Neural progenitor cell (in vitro differentiated cells): ENCODE measurements at regions not wholly inside any gene's neighbourhood (a gene's known extent, or its start where the extent isn't known, plus 50 kb on each side); places are given as distances from the start of the nearest gene placed in this dataset.

Experiments used
- DNase-seq: peaks from one replicate; pipeline ENCODE4 v3.0.0-alpha.2; 2016; ENCODE audit warnings: low spot score
- H2AFZ ChIP-seq: fragments of 200-600 bp; sonication (generic); replicated peaks from 2 replicates; pipeline ENCODE4 v1.6.1; 2016; ENCODE audit warnings: antibody characterized with exemption
- H3F3A ChIP-seq: fragments of 200-600 bp; sonication (generic); 2 replicates; pipeline ENCODE4 v1.6.1; 2016; ENCODE audit warnings: antibody characterized with exemption, low read depth
- H3K27ac ChIP-seq: fragments of 200-600 bp; sonication (generic); 2 replicates; pipeline ENCODE4 v1.5.1; 2016; ENCODE audit warnings: mild to moderate bottlenecking
- H3K27me3 ChIP-seq: fragments of 200-600 bp; sonication (generic); 2 replicates; pipeline ENCODE4 v1.6.1; 2016; ENCODE audit warnings: mild to moderate bottlenecking, moderate library complexity
- H3K36me3 ChIP-seq: fragments of 200-600 bp; sonication (generic); 2 replicates; pipeline ENCODE4 v1.5.1; 2016
- H3K4me1 ChIP-seq: fragments of 200-600 bp; sonication (generic); 2 replicates; pipeline ENCODE4 v1.6.1; 2016; ENCODE audit warnings: mixed run types
- H3K4me2 ChIP-seq: fragments of 200-600 bp; sonication (generic); 2 replicates; pipeline ENCODE4 v1.6.1; 2016
- H3K4me3 ChIP-seq: fragments of 200-600 bp; sonication (generic); 2 replicates; pipeline ENCODE4 v1.5.1; 2016
- H3K79me2 ChIP-seq: fragments of 200-600 bp; sonication (generic); 2 replicates; pipeline ENCODE4 v1.6.1; 2016; ENCODE audit warnings: low read depth
- H3K9ac ChIP-seq: fragments of 200-600 bp; sonication (generic); 2 replicates; pipeline ENCODE4 v1.6.1; 2016
- H3K9me3 ChIP-seq: fragments of 200-600 bp; sonication (generic); 2 replicates; pipeline ENCODE4 v1.5.1; 2016; ENCODE audit warnings: low read depth
- H4K20me1 ChIP-seq: fragments of 200-600 bp; sonication (generic); 2 replicates; pipeline ENCODE4 v1.6.1; 2016; ENCODE audit warnings: low read depth
- H3K27ac Mint-ChIP-seq: 3 replicates; pipeline ENCODE4 v1.8.0; 2021; ENCODE audit warnings: mixed read lengths
- H3K27me3 Mint-ChIP-seq: 2 replicates; pipeline ENCODE4 v1.8.0; 2022; ENCODE audit warnings: low read depth, mild to moderate bottlenecking, inconsistent platforms, moderate library complexity, mixed read lengths; ENCODE audit not compliant: insufficient read depth
- H3K36me3 Mint-ChIP-seq: 3 replicates; pipeline ENCODE4 v1.8.0; 2021; ENCODE audit warnings: mixed read lengths
- H3K4me1 Mint-ChIP-seq: 3 replicates; pipeline ENCODE4 v1.8.0; 2021; ENCODE audit warnings: mixed read lengths
- H3K4me3 Mint-ChIP-seq: 3 replicates; pipeline ENCODE4 v1.8.0; 2021; ENCODE audit warnings: mild to moderate bottlenecking, moderate library complexity, mixed read lengths
- H3K9me3 Mint-ChIP-seq: 3 replicates; pipeline ENCODE4 v1.8.0; 2020; ENCODE audit warnings: mixed read lengths
- CTCF ChIP-seq: fragments of 200-600 bp; sonication (generic); IDR thresholded peaks from 2 replicates; pipeline ENCODE4 v1.5.1; 2017; ENCODE audit warnings: antibody characterized with exemption, mild to moderate bottlenecking
- EZH2 ChIP-seq: fragments of 200-600 bp; sonication (generic); IDR thresholded peaks from 2 replicates; pipeline ENCODE4 v1.6.1; 2017; ENCODE audit warnings: antibody characterized with exemption, mild to moderate bottlenecking, moderate library complexity
- EZH2phosphoT487 ChIP-seq: fragments of 200-600 bp; sonication (generic); IDR thresholded peaks from 2 replicates; pipeline ENCODE4 v1.6.1; 2017; ENCODE audit warnings: antibody characterized with exemption

- Mint-ChIP-seq H3K9me3 (no peaks in the 10 kb centered on the region), H3K36me3 (no peaks in the 10 kb centered on the region), H3K4me1 (peaks cover 25% of the 10 kb centered on the region), H3K27ac (no peak overlapping the region), H3K27me3 (peaks cover 3% of the 10 kb centered on the region), H3K4me3 (no peak overlapping the region)
- Histone ChIP-seq H4K20me1 (no peaks in the 10 kb centered on the region), H3K4me2 (no peak overlapping the region), H3F3A (peaks cover 26% of the 10 kb centered on the region), H3K4me1 (peaks cover 31% of the 10 kb centered on the region), H3K4me3 (no peak overlapping the region), H3K79me2 (no peaks in the 10 kb centered on the region), H3K9me3 (no peaks in the 10 kb centered on the region), H3K27ac (no peak overlapping the region), H2AFZ (no peak overlapping the region), H3K9ac (no peak overlapping the region), H3K36me3 (no peaks in the 10 kb centered on the region), H3K27me3 (no peaks in the 10 kb centered on the region)
- DNase-seq = no peak
- TF ChIP-seq EZH2phosphoT487 (no peak), EZH2 (no peak), CTCF (no peak)
Measured at GRCh38 chr5:62134811-62135210, 171.2 kb upstream of the KIF2A start.

- H3K27ac Mint-ChIP-seq = no peak overlapping the region
- Histone ChIP-seq H3K27ac (peak overlapping the region; percentile 18), H2AFZ (no peak overlapping the region), H3F3A (peaks cover 26% of the 10 kb centered on the region), H4K20me1 (no peaks in the 10 kb centered on the region), H3K4me2 (no peak overlapping the region), H3K27me3 (no peaks in the 10 kb centered on the region), H3K9me3 (no peaks in the 10 kb centered on the region), H3K4me3 (no peak overlapping the region), H3K9ac (no peak overlapping the region), H3K36me3 (no peaks in the 10 kb centered on the region), H3K4me1 (peaks cover 50% of the 10 kb centered on the region), H3K79me2 (no peaks in the 10 kb centered on the region)
- DNase-seq = no peak
- no peak overlapping the region for H3K4me3 Mint-ChIP-seq
- H3K9me3 Mint-ChIP-seq = no peaks in the 10 kb centered on the region
- no peaks in the 10 kb centered on the region for H3K36me3 Mint-ChIP-seq
- H3K4me1 Mint-ChIP-seq = peaks cover 28% of the 10 kb centered on the region
- peaks cover 3% of the 10 kb centered on the region for H3K27me3 Mint-ChIP-seq
- TF ChIP-seq EZH2 (no peak), EZH2phosphoT487 (no peak), CTCF (no peak)
Measured at GRCh38 chr5:62137628-62138027, 168.4 kb upstream of the KIF2A start.

- peaks cover 3% of the 10 kb centered on the region for H3K27me3 Mint-ChIP-seq
- no peaks in the 10 kb centered on the region for H3K79me2 ChIP-seq
- H3K4me1 ChIP-seq = peaks cover 59% of the 10 kb centered on the region
- peak overlapping the region; percentile 1 for H3K4me3 ChIP-seq
- no peaks in the 10 kb centered on the region for H3K9me3 ChIP-seq
- peaks cover 37% of the 10 kb centered on the region for H3K4me1 Mint-ChIP-seq
- no peaks in the 10 kb centered on the region for H3K9me3 Mint-ChIP-seq
- peak; percentile 71 for DNase-seq
- no peaks in the 10 kb centered on the region for H4K20me1 ChIP-seq
- H3F3A ChIP-seq = peaks cover 26% of the 10 kb centered on the region
- TF ChIP-seq EZH2phosphoT487 (no peak), CTCF (no peak), EZH2 (no peak)
- no peaks in the 10 kb centered on the region for H3K36me3 Mint-ChIP-seq
- no peaks in the 10 kb centered on the region for H3K36me3 ChIP-seq
- no peak overlapping the region for H3K27ac ChIP-seq
- no peak overlapping the region for H3K27ac Mint-ChIP-seq
- H2AFZ ChIP-seq = no peak overlapping the region
- H3K4me2 ChIP-seq = peak overlapping the region; percentile 64
- no peaks in the 10 kb centered on the region for H3K27me3 ChIP-seq
- H3K9ac ChIP-seq = no peak overlapping the region
- no peak overlapping the region for H3K4me3 Mint-ChIP-seq
Measured at GRCh38 chr5:62138607-62139006, 167.4 kb upstream of the KIF2A start.

- Histone ChIP-seq H3K36me3 (no peaks in the 10 kb centered on the region), H3K9ac (no peak overlapping the region), H3K4me2 (no peak overlapping the region), H3F3A (peaks cover 30% of the 10 kb centered on the region), H4K20me1 (no peaks in the 10 kb centered on the region), H2AFZ (no peak overlapping the region), H3K9me3 (no peaks in the 10 kb centered on the region), H3K4me3 (no peak overlapping the region), H3K27ac (no peak overlapping the region), H3K4me1 (peaks cover 70% of the 10 kb centered on the region), H3K27me3 (no peaks in the 10 kb centered on the region), H3K79me2 (no peaks in the 10 kb centered on the region)
- H3K9me3 Mint-ChIP-seq = no peaks in the 10 kb centered on the region
- no peak overlapping the region for H3K27ac Mint-ChIP-seq
- H3K27me3 Mint-ChIP-seq = peaks cover 3% of the 10 kb centered on the region
- TF ChIP-seq EZH2 = no peak
- TF ChIP-seq CTCF = no peak
- TF ChIP-seq EZH2phosphoT487 = no peak
- no peaks in the 10 kb centered on the region for H3K36me3 Mint-ChIP-seq
- no peak overlapping the region for H3K4me3 Mint-ChIP-seq
- DNase-seq = no peak
- peaks cover 46% of the 10 kb centered on the region for H3K4me1 Mint-ChIP-seq
Measured at GRCh38 chr5:62139741-62140140, 166.3 kb upstream of the KIF2A start.
